ENCODE measurements at regions not wholly inside any gene's neighbourhood (a gene's known extent, or its start where the extent isn't known, plus 50 kb on each side); places are given as distances from the start of the nearest gene placed in this dataset.
"Not testable (repeated sequence)": the region's sequence is repeated elsewhere in the genome, so short reads cannot be mapped to it uniquely, and the experiment has no call there.

DNA sequence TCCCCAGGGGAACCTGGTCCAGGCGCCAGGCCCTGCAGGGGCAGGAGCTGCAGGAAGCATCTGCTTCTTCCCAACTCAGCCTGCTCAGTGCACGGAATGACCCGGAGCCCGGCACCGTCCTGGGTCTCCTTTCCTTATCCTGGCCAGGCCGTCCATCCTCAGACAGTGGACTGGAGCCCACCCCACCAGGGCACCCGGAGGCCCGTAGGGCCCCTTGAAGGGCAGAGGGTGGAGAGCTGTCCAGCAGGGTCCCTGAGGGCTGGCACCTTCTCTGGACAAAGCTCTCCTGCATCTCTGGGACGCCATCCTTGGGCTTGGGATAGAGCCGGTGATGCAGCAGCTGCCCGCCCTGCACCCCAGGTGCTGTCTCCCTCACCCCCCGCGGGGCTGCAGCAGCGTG is 207.9 kb downstream of the TMEM121 start:
- DNase-seq (ENCODE audit: low spot score), result not testable (repeated sequence)

DNA sequence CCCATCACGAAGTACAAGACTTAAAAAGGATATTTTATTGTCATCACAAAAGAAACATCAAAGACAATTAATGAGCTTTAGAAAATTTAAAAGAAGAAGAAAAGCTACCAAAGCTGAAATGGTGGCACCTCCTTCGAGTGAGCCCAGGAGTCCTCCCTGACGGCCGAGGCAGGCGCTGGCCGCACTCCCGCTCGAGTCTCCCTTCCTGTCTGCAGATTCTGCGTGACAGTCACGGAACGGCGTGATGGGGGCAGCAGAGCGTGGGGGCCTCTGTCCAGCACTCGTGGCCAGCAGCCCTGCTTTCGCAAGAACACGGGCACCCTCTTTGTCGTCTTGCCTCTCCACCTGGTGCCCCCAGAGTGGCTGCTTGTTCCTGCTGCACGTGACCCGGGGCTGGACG is 209.9 kb downstream of the TMEM121 start:
- DNase-seq (ENCODE audit: low spot score), result not testable (repeated sequence)

DNA sequence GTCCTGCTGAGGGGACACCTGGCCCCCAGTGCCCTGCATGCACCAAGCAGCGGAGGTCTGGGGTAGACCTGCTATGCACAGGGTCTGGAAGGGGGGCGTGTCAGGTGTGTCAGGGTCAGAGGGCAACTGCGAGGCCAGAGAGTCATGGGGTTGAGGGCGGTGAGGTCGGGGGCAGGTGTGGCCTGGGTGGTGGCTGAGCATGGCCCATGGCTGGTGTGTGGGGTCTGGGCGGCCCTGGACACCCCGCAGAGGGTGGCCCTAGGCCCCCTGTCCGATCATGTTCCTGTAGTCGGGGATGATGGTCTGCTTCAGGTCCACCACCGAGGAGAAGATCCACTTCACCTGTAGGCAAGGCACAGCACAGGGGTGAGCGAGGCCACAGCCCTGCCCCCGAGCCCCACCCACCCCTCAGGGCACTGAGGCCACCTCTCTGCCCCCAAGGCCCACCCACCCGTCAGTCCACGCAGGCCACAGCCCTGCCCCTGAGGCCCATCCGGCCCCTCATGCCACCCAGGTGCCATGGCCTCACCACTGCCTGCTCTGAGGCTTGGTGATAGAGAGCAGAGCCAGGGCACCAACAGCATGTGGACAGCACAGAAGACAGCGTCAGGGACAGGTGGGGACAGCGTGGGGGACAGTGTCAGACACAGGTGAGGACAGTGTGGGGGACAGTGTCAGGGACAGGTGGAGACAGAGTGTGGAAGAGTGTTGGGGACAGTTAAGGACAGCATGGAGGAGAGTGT is 211.3 kb downstream of the TMEM121 start:
- no peak for DNase-seq (ENCODE audit: low spot score)

DNA sequence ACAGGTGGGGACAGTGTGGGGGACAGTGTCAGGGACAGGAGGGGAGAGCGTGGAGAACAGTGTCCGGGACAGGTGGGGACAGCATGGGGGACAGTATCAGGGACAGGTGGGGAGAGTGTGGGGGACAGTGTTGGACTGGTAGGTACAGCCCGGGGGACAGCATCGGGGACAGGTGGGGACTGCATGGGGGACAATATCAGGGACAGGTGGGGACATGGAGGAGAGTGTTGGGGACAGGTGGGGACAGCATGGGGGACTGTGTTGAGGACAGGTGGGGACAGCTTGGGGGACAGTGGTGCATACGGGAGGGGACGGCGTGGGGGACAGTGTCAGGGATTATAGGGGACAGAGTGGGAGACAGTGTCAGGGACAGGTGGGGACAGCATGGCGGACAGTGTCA is 212.3 kb downstream of the TMEM121 start:
- no peak for DNase-seq (ENCODE audit: low spot score)

DNA sequence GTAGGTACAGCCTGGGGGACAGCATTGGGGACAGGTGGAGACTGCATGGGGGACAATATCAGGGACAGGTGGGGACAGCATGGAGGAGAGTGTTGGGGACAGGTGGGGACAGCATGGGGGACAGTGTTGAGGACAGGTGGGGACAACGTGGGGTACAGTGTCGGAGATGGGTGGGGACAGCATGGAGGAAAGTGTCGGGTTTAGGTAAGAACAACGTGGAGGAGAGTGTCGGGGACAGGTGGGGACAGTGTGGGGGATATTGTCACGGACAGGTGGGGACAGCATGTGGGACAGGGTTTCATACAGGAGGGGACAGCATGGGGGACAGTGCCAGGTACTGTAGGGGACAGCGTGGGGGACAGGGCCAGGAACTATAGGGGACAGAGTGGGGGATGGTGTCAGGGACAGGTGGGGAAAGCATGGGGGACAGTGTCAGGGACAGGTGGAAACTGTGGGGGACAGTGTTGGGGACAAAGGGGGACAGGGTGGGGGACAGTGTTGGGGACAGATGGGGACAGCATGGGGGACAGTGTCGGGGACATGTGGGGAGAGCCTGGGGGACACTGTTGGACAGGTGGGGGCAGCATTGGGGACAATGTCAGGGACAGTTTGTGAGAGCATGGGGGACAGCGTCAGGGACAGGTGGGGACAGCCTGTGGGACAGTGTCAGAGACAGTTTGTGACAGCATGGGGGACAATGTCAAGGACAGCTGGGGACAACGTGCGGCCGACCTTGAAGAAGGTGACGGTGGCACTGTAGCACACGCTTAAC is 213.1 kb downstream of the TMEM121 start:
- DNase-seq (ENCODE audit: low spot score), result no peak

DNA sequence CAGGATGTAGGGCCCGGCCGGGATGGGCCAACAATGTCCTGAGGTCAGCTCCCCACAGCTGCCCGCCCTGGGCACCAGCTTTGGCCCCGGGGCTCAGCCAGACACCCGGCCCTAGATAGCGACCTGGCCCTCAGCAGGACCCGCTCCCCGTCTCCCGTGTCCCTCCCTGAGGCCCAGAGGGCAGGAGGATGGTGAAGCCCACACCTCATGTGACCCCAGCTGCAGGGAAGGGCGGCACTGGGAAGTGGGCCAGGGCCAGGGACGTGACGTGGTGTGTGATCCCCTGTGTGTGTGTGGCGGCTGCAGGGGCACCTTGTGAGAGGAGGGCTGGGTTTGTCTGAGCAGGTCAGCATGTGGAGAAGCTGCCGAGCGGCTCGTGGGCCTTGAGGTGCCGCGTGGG is 213.9 kb downstream of the TMEM121 start:
- DNase-seq (ENCODE audit: low spot score), result not testable (repeated sequence)

DNA sequence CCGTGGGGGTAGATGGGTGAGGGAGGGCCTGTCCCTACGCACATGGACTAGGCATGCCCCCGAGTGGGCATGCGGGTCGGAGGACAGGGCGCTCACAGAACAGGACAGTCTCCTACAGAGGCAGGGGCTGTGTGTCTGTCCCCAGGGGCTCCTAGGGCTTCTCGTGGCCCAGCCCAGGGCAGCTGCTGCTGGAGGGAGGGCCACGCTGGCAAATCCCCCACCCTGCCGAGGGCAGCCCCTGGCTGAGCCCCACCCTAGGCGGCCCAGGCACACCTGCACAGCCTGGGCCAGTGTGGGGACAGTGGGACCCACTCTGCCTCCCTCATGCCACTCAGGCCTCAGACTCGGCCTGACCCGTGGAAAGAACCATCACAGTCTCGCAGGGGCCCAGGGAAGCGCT is 214.6 kb downstream of the TMEM121 start:
- DNase-seq (ENCODE audit: low spot score), result not testable (repeated sequence)

DNA sequence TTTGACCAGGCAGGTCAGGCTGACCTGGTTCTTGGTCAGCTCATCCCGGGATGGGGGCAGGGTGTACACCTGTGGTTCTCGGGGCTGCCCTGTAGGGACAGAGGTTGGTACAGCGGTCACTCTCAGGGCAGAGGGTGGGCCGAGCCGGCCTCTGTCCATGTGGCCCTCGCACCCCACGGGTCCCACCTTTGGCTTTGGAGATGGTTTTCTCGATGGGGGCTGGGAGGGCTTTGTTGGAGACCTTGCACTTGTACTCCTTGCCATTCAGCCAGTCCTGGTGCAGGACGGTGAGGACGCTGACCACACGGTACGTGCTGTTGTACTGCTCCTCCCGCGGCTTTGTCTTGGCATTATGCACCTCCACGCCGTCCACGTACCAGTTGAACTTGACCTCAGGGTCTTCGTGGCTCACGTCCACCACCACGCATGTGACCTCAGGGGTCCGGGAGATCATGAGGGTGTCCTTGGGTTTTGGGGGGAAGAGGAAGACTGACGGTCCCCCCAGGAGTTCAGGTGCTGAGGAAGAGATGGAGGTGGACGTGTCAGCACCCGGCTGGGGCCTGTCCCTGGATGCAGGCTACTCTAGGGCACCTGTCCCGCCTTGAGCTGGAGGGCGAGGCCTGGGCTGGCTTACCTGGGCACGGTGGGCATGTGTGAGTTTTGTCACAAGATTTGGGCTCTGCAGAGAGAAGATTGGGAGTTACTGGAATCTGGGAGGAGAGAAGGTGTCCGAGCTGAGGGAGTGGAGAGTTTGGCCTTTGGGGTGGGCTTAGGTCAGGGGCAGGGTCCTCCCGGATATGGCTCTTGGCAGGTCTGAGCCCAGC is 215.5 kb downstream of the TMEM121 start:
- not testable (repeated sequence) for DNase-seq (ENCODE audit: low spot score)

DNA sequence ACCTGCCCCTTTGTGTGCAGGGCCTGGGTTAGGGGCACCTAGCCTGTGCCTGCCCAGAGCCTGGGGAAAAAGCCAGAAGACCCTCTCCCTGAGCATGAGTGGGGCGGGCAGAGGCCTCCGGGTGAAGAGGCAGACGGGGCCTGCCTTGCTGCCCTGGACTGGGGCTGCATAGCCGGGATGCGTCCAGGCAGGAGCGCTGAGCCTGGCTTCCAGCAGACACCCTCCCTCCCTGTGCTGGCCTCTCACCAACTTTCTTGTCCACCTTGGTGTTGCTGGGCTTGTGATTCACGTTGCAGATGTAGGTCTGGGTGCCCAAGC is 216.1 kb downstream of the TMEM121 start:
- DNase-seq (ENCODE audit: low spot score), result no peak

DNA sequence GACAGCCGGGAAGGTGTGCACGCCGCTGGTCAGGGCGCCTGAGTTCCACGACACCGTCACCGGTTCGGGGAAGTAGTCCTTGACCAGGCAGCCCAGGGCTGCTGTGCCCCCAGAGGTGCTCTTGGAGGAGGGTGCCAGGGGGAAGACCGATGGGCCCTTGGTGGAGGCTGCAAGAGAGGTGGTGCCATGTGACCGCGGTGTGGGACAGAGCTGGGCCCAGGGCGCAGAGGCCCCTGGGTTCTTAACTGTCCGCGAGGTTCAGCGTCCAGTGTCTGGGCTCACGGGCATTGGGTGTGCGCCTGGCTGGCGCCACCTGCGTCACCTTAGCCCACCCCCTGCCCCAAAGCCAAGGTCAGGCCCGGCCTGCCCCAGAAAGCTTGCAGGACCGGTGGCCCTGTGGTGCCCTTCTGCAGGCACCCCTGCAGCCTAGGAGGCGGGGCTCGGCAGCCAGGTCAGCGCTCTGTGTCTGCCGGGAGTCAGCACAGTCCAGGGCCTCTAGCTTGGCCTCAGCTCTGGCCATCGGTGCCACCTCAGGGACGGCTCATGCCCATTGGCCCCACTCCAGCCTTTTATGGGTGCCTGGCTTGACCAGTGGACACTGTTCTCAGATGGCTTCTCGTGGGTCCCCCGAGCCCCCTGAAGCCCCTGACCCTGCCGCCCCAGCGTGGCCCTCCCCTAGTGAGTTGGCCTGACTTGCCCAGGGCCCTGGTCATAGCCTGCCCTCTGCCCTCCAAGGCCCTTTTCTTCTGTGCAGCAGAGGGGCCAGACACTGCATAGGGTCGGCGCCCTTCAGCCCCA is 216.7 kb downstream of the TMEM121 start:
- not testable (repeated sequence) for DNase-seq (ENCODE audit: low spot score)

DNA sequence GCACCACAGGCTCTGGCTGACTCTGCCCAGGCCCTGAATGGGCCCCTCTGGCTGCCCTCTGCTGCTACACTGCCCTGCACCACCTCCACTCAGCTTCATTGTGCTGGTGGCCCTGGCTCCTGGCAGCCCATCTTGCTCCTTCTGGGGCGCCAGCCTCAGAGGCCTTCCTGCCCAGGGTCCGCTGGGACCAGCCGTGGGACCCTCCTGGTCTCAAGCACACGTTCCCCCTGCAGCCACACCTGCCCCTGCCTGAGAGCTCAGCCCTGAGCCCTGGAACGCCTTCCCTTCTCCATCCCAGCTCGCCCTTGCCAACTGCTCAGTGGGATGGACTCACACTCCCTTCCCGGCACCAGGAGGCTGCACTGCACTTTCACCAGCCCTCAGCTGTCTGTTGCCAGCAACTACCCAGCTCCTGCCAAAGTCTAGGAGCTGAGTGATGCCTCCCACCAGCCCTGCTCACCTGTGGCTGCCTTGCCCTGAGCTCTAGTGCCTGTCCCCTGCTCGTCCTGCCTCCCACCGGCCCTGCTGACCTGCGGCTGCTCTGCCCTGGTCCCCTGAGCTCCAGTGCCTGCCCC is 217.9 kb downstream of the TMEM121 start:
- DNase-seq (ENCODE audit: low spot score), result not testable (repeated sequence)

DNA sequence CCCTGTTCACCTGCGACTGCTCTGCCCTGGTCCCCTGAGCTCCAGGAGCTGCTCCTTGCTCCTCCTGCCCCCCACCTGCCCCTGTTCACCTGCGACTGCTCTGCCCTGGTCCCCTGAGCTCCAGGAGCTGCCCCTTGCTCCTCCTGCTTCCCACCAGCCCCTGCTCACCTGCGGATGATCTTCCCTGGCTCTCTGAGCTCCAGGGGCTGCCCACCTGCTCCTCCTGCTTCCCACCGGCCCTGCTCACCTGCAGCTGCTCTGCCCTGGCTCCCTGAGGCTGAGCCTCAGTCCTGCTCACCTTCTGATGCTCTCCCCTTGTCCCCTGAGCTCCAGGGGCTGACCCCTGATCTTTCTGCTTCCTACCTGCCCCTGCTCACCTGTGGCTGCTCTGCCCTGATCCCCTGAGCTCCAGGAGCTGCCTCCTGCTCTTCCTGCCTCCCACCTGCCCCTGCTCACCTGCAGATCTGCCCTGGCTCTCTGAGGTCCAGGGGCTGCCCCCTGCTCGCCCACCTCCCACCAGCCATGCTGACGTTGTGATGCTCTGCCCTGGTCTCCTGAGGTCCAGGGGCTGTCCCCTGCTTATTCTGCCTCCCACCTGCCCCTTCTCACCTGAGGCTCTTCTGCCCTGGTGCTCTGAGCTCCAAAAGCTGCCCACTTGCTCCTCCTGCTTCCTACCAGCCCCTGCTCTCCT is 219.2 kb downstream of the TMEM121 start:
- no peak for DNase-seq (ENCODE audit: low spot score)

DNA sequence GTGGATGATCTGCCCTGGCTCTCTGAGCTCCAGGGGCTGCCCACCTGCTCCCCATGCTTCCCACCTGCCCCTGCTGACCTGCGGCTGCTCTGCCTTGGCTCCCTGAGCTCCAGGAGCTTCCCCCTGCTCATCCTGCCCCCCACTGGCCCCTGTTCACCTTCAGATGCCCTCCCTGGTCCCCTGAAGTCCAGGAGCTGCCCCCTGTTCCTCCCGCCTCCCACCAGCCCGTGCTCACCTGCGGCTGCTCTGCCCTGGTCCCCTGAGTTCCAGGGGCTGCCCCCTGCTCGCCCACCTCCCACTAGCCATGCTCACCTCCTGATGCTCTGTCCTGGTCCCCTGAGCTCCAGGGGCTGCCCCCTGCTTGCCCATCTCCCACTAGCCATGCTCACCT is 219.7 kb downstream of the TMEM121 start:
- DNase-seq (ENCODE audit: low spot score), result peak; percentile 0

DNA sequence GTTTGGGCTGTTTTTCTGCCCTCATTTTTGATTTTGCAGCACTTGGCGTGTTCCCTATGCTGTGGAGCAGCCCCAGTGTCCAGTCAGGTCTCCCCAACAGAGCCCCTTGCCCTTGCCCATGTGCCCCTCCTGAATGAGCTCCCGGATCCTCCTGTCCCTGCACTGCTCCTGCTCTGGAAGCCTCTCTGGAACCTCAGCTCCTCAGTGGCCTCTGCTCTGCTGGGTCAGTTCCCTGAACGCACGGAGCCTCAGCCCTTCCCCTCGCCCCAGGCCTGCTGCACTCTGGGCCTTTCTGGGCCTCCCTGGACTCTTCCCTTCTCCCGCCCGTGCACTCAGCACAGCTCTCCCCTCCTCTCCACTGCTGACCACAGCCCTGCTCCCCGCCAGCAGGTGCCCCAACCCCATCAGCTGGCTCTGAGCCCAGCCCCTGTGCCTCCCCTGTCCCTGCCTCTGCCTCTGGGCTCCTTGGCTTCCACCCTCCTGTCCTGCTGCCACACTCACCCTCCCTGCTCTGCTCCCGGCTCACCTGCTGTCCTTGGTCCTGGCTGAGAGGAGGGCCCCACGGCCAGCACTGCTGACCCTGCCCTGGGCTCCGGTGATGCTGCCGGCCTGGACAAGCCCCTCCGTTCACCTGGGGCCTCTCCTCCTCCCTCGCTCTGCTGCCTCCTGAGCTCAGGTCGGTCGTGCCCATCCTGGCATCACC is 220.6 kb downstream of the TMEM121 start:
- not testable (repeated sequence) for DNase-seq (ENCODE audit: low spot score)

DNA sequence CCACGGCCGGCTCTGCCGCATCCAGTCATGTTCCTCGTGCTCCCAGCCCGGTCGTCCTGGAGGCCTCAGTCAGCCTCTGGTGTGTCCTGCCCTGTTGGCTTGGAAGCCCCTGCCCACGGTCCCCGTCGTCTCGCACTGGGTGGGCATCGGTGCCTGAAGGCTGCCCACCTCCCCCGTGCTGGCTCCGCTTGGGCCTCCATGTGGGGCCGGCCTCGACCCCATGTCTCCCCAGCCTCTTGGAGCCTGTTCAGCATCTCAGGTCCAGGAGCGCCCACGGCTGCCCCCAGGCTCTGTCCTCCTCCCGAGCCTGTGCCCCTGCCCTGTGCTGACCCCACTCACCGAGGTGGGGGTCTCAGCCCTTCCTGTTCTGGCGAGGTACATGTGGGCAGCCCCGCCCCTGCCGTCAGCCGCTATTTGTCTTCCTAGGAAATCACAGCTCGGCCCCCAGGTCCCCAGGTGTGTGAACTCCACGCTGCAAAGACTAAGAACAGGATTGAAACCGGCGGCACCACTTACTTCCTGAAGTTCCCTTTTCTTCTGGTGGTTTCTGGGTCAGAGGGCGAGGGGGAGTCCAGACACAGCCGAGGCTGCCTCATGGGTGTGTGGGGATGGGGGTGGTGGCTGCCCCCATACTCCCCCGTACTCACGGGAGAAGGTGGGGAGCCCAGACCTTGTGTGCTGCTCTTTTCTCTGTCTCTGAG is 221.3 kb downstream of the TMEM121 start:
- not testable (repeated sequence) for DNase-seq (ENCODE audit: low spot score)

DNA sequence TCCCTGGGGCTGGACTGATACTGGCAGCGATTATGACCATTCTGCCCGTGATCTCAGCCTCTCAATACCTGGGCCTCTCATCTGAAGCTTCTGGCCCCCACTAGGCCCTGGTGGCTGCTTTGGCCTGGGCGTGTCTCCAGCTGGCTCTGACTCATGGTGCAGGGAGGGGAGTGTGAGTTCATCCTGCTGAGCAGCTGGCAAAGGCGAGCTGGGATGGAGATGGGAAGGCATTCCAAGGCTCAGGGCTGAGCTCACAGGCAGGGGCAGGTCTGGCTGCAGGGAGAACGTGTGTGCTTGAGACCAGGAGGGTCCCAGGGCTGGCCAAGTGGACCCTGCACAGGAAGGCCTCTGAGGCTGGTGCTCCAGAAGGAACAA is 221.8 kb downstream of the TMEM121 start:
- no peak for DNase-seq (ENCODE audit: low spot score)

DNA sequence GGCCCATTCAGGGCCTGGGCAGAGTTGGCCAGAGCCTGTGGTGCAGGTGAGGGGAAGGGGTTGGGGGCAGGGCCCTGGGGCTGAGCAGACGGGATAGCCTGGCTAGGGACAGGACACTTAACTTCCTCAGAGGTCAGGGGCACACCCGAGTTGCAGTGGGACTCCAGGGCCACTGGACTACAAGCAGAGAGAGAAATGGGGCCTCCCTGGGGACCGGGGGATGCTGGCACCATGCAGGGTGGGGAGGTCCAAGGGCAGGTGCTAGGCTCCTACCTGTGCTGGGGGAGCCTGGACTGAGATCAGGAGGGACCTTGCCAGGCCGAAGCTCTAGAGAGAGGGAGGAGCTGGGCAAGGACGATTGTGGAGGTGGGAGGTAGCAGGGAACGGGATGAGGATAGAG is 222.3 kb downstream of the TMEM121 start:
- not testable (repeated sequence) for DNase-seq (ENCODE audit: low spot score)

DNA sequence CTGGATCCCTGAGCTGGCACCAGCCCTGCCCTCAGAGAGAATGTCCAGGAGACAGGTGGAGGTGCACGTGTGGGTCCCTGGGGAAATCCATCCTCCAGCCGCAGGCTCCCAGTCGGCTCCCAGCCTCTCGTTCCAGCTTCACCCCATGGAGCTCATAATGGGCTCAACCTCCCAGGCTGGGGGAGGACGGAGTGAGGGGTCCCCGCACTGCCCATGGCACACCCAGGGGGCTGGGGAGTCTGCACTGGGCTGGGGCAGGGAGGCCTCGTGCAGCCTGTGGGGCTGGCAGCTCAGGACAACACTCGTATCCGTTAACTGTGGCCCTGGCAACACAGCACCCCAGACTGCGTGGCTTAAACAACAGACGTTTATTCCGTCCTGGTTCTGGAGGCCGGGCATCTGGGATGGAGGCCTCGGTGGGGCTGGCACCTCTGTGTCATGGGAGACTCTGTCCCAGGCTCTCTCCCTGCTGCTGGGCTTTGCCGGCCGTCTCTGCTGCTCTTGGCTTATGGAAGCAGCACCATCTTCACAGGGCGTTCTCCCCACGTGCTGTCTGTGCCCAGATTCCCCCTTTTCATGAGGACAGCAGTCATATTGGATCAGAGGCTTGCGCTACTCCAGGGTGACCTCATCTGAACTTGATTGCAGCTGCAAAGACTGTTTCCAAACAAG is 223.6 kb downstream of the TMEM121 start:
- not testable (repeated sequence) for DNase-seq (ENCODE audit: low spot score)

DNA sequence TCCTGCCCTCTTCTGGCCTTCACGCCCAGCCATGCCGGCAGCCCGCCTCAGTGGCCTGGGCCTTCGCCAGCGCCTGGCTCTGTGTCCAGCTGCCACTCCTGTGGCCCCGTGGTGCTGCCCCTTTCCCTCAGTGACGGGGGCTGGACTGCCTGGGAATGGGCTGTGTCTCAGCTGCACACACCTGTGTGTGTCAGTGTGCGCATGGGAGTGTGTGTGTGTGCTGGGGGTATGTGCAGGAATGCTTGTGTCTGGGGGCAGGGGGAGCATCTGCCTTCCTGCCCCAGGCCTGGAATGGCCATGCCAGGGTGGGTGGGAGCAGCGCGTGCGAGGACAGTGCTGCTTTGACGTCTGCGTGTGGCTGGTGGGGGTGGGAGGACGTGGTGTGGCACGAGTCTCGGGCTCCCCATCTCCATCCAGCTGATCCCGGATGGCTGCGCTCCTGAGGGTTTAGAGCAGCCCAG is 224.9 kb downstream of the TMEM121 start:
- DNase-seq (ENCODE audit: low spot score), result peak; percentile 38

Measured in left forelimb (tissue), 1 donor.